GM03348 (cell line): ENCODE measurements at regions not wholly inside any gene's neighbourhood (a gene's known extent, or its start where the extent isn't known, plus 50 kb on each side); places are given as distances from the start of the nearest gene placed in this dataset.
"Not testable (repeated sequence)": the region's sequence is repeated elsewhere in the genome, so short reads cannot be mapped to it uniquely, and the experiment has no call there.

Source experiments
- DNase-seq: peaks from one replicate; pipeline ENCODE4 v3.0.0; 2012; ENCODE audit warnings: low spot score

- no peak for DNase-seq
These were observed 246.5 kb upstream of the TBX18 start for GRCh38 chr6:85010865-85011264.

GRCh38 chr6:85008296-85009009, 244.1 kb upstream of the TBX18 start:
- peak; percentile 31 for DNase-seq

- DNase-seq, result no peak
These were observed 242.0 kb upstream of the TBX18 start for GRCh38 chr6:85006362-85006761.

- DNase-seq, result no peak
These were observed 241.1 kb upstream of the TBX18 start for GRCh38 chr6:85005494-85005893.

- peak; percentile 14 for DNase-seq
These were observed 240.1 kb upstream of the TBX18 start for GRCh38 chr6:85004361-85004995.

GRCh38 chr6:85002847-85003246, 238.4 kb upstream of the TBX18 start:
- no peak for DNase-seq

- no peak for DNase-seq
These were observed 235.6 kb upstream of the TBX18 start for GRCh38 chr6:85000001-85000400.

- no peak for DNase-seq
These were observed 233.8 kb upstream of the TBX18 start for GRCh38 chr6:84998223-84998622.

- not testable (repeated sequence) for DNase-seq
These were observed 224.4 kb upstream of the TBX18 start for GRCh38 chr6:84988766-84989165.

- not testable (repeated sequence) for DNase-seq
These were observed 221.1 kb upstream of the TBX18 start for GRCh38 chr6:84985490-84985889.

GRCh38 chr6:84979541-84979940, 215.1 kb upstream of the TBX18 start:
- DNase-seq, result peak; percentile 23

- no peak for DNase-seq
These were observed 212.9 kb upstream of the TBX18 start for GRCh38 chr6:84977363-84977705.

GRCh38 chr6:84976526-84977362, 212.3 kb upstream of the TBX18 start:
- no peak for DNase-seq

GRCh38 chr6:84975316-84975715, 210.9 kb upstream of the TBX18 start:
- no peak for DNase-seq

- no peak for DNase-seq
These were observed 209.2 kb upstream of the TBX18 start for GRCh38 chr6:84973606-84974005.

- no peak for DNase-seq
These were observed 203.6 kb upstream of the TBX18 start for GRCh38 chr6:84967965-84968364.

GRCh38 chr6:84967389-84967788, 203.0 kb upstream of the TBX18 start:
- peak; percentile 66 for DNase-seq

GRCh38 chr6:84953111-84953755, 188.8 kb upstream of the TBX18 start:
- DNase-seq, result no peak

- not testable (repeated sequence) for DNase-seq
These were observed 180.5 kb upstream of the TBX18 start for GRCh38 chr6:84944926-84945325.

GRCh38 chr6:84943905-84944304, 179.5 kb upstream of the TBX18 start:
- no peak for DNase-seq

GRCh38 chr6:84941609-84942008, 177.2 kb upstream of the TBX18 start:
- not testable (repeated sequence) for DNase-seq

GRCh38 chr6:84929212-84929611, 164.8 kb upstream of the TBX18 start:
- no peak for DNase-seq

- no peak for DNase-seq
These were observed 163.2 kb upstream of the TBX18 start for GRCh38 chr6:84927551-84927950.
